Left lung (tissue), 4 donors: ENCODE measurements at regions not wholly inside any gene's neighbourhood (a gene's known extent, or its start where the extent isn't known, plus 50 kb on each side); places are given as distances from the start of the nearest gene placed in this dataset.

Experiments used
- ATAC-seq: fragments of 200-7000 bp; cut with Tn5 transposase; one replicate; pipeline ENCODE4 v1.9.1; 2020; ENCODE audit warnings: moderate library complexity
- DNase-seq, 4 donors: peaks; one replicate each; pipeline ENCODE4 v3.0.0-alpha.2; 2013 to 2020
- H3K27ac ChIP-seq, 2 donors: fragments of 200-600 bp; sonication (generic) in 1 of 2; one replicate each; pipeline versions ENCODE4 v1.5.0 to v1.8.0; 2020 to 2021
- H3K27me3 ChIP-seq, 2 donors: fragments of 200-600 bp; sonication (generic) in 1 of 2; one replicate each; pipeline versions ENCODE4 v1.5.0 to v1.8.0; 2020 to 2021
- H3K36me3 ChIP-seq, 2 donors: fragments of 200-600 bp; sonication (generic) in 1 of 2; one replicate each; pipeline versions ENCODE4 v1.5.0 to v1.8.0; 2020 to 2021
- H3K4me1 ChIP-seq, 2 donors: fragments of 200-600 bp; one replicate each; pipeline ENCODE4 v1.8.0; 2021
- H3K4me3 ChIP-seq, 2 donors: fragments of 200-600 bp; sonication (generic) in 1 of 2; one replicate each; pipeline versions ENCODE4 v1.5.0 to v1.8.0; 2020 to 2021; ENCODE audit warnings: mild to moderate bottlenecking in 1 of 2
- H3K9me3 ChIP-seq, 2 donors: fragments of 200-600 bp; sonication (generic) in 1 of 2; one replicate each; pipeline versions ENCODE4 v1.5.0 to v1.8.0; 2020 to 2021
- intact Hi-C, 2 donors: fragments of 100-400 bp; cut with DNase I; formaldehyde crosslinking; loops; one replicate each; pipeline versions ENCODE4 v1.11.2 to v1.14.2; 2022
- TF ChIP-seq, protein P1 (sequence below), 2 donors: fragments of 200-600 bp; sonication (generic) in 1 of 2; IDR thresholded peaks; one replicate each; pipeline versions ENCODE4 v1.5.0 to v1.8.0; 2021; ENCODE audit warnings: antibody characterized with exemption in 2 of 2
- donor health status: DM: no; HTN: yes; CAD: no.
- donor health status: DM: no; HTN: no; CAD: no.

DNA sequence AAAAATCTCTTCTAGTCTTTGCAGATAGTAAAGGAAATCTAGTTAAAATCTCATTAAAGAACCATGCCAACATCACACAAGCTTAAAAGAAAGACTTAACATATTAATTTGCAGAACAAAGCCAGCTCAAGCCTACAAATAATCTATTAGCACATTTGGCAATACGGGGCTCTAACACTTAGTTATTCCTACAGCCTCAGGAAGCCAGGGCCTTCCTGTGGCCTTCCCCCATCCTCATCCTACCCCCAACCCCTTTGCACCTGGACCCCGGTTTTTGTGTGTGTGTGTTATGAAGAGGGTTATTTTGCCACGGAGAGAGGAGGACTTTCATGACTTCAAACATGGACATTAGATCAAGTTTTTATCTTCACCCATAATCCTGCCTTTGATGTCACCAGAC lies 64.6 kb downstream of the FOXB2 start:
- ATAC-seq (no peak), DNase-seq (no peak)
- TF ChIP-seq, protein P1, sequence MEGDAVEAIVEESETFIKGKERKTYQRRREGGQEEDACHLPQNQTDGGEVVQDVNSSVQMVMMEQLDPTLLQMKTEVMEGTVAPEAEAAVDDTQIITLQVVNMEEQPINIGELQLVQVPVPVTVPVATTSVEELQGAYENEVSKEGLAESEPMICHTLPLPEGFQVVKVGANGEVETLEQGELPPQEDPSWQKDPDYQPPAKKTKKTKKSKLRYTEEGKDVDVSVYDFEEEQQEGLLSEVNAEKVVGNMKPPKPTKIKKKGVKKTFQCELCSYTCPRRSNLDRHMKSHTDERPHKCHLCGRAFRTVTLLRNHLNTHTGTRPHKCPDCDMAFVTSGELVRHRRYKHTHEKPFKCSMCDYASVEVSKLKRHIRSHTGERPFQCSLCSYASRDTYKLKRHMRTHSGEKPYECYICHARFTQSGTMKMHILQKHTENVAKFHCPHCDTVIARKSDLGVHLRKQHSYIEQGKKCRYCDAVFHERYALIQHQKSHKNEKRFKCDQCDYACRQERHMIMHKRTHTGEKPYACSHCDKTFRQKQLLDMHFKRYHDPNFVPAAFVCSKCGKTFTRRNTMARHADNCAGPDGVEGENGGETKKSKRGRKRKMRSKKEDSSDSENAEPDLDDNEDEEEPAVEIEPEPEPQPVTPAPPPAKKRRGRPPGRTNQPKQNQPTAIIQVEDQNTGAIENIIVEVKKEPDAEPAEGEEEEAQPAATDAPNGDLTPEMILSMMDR (IDR thresholded peaks at IDR 0.05) = no peak
- peaks cover 0 to 10% of the 10 kb centered on the region in 2 donors for H3K27me3 ChIP-seq
- H3K4me3 ChIP-seq = no peak overlapping the region
- no peak overlapping the region for H3K27ac ChIP-seq
- intact Hi-C loops = no loop called here
- no peaks in the 10 kb centered on the region for H3K36me3 ChIP-seq
- peaks cover 0 to 3% of the 10 kb centered on the region in 2 donors for H3K9me3 ChIP-seq
- H3K4me1 ChIP-seq = no peaks in the 10 kb centered on the region

DNA sequence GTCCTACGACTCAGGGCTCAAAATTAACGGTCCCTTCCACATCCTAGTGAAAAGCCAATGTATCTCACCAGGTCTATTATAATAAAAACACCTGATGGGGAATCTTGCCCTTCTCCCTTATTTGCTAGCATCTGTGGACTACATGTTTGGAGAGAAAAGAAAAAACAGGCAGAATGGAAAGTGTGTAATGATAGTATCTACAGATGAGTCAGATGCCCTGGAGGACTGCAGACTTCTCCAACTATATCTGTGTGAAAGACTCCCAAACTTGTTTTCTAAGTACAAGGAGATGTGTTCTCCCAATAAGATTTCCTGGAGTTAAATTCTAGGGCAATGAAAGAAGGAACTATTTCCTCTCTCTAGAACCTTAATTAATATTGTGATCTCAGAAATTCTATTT lies 66.0 kb downstream of the FOXB2 start:
- TF ChIP-seq, protein P1 (IDR thresholded peaks at IDR 0.05) = no peak
- peaks cover 0 to 10% of the 10 kb centered on the region in 2 donors for H3K27me3 ChIP-seq
- no peak overlapping the region for H3K4me3 ChIP-seq
- H3K4me1 ChIP-seq = no peaks in the 10 kb centered on the region
- H3K9me3 ChIP-seq = no peaks in the 10 kb centered on the region
- no peak overlapping the region for H3K27ac ChIP-seq
- intact Hi-C loops = no loop called here
- DNase-seq (no peak), ATAC-seq (no peak)
- no peaks in the 10 kb centered on the region for H3K36me3 ChIP-seq

DNA sequence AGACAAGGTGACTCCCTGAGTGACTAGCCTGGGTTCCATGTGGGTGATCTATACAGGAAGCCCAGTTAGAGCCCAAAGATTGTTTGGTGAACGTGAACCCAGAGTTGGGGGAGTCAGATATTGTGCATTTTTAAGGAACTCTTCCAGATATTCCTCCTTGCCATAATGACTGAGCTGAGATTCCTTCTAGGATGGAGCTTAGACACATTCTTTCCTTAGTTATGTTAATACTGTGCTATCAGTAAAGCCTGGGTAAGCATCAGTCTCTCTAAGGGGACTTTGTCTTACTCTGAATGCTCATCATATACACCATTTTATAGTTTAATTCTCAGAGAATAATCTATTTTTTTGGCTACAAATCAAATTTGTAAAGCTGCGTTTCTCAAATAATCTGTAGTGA lies 68.1 kb downstream of the FOXB2 start:
- Histone ChIP-seq H3K27me3 (peaks cover 0 to 10% of the 10 kb centered on the region in 2 donors), H3K9me3 (no peaks in the 10 kb centered on the region), H3K27ac (no peak overlapping the region), H3K36me3 (no peaks in the 10 kb centered on the region), H3K4me1 (no peaks in the 10 kb centered on the region), H3K4me3 (no peak overlapping the region)
- ATAC-seq (no peak), DNase-seq (no peak)
- intact Hi-C loops = no loop called here
- TF ChIP-seq, protein P1 (IDR thresholded peaks at IDR 0.05) = no peak

- ATAC-seq (no peak), DNase-seq (peak in 1 of 4 donors; percentile 3)
- peaks cover 0 to 5% of the 10 kb centered on the region in 2 donors for H3K27me3 ChIP-seq
- TF ChIP-seq, protein P1 (IDR thresholded peaks at IDR 0.05) = no peak
- H3K4me3 ChIP-seq = no peak overlapping the region
- no peaks in the 10 kb centered on the region for H3K9me3 ChIP-seq
- no peaks in the 10 kb centered on the region for H3K36me3 ChIP-seq
- H3K4me1 ChIP-seq = no peaks in the 10 kb centered on the region
- no peak overlapping the region for H3K27ac ChIP-seq
- intact Hi-C loops = no loop called here
Measured at GRCh38 chr9:77092536-77092935, 73.1 kb downstream of the FOXB2 start.

GRCh38 chr9:77094150-77094549 lies 74.7 kb downstream of the FOXB2 start:
- Histone ChIP-seq H3K27me3 (peaks cover 0 to 11% of the 10 kb centered on the region in 2 donors), H3K36me3 (no peaks in the 10 kb centered on the region), H3K4me1 (no peaks in the 10 kb centered on the region), H3K4me3 (no peak overlapping the region), H3K9me3 (no peaks in the 10 kb centered on the region), H3K27ac (no peak overlapping the region)
- TF ChIP-seq, protein P1 (IDR thresholded peaks at IDR 0.05) = no peak
- ATAC-seq (no peak), DNase-seq (no peak)
- intact Hi-C loops = no loop called here
